ENCODE measurements at regions not wholly inside any gene's neighbourhood (a gene's known extent, or its start where the extent isn't known, plus 50 kb on each side); places are given as distances from the start of the nearest gene placed in this dataset.

DNA sequence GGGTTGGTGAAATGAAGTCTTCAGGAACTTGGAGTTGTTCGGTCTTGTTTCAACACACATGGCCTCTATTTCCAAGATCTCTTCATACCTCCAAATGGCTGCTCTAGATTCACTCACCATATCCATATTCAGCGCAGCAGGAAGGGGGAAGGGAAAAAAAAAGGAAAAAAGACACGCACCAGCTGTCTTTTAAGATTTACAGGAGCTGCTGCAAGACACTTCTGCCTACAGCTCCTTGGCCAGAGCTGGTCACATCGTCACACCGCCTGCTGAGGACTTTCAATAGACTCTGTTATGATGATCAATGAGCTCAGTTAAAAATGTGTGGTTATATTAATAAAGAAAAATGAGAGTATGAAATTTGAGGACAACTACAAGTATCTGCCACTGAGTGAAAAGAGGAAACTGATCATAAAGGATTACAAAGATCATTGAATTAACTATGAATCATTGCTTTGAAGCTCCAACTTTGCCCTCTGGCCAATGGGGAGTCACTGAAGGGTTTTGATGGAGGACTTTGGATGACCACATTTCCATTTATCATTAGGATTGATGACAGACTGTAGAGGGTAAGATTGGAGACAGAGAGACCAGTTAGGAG, 182.1 kb upstream of the HMGA2 start:
- TF ChIP-seq CTCF (conservative IDR thresholded peaks at IDR 0.05) (no peak), EZH2 (IDR thresholded peaks at IDR 0.05; ENCODE audit: low read depth) (no peak)

Data from PC-9 (cell line).